Fibroblast of lung (primary cell): ENCODE measurements at regions not wholly inside any gene's neighbourhood (a gene's known extent, or its start where the extent isn't known, plus 50 kb on each side); places are given as distances from the start of the nearest gene placed in this dataset.

Source experiments
- CTCF ChIP-seq, 2 donors: IDR thresholded peaks in 1 of 2; conservative IDR thresholded peaks in 1 of 2; 1 replicate in 1 of 2; 2 replicates in 1 of 2; pipeline ENCODE4 v1.5.1; 2011 to 2012; ENCODE audit warnings: low read length in 2 of 2, control low read depth in 1 of 2, inconsistent platforms in 1 of 2, low read depth in 1 of 2, mild to moderate bottlenecking in 1 of 2
- EZH2 ChIP-seq: IDR thresholded peaks from 2 replicates; pipeline ENCODE4 v1.5.1; 2012; ENCODE audit warnings: low read length, control low read depth, mild to moderate bottlenecking; ENCODE audit errors: missing control alignments

GRCh38 chr2:34899079-34899478 lies 1300.0 kb upstream of the FAM98A start:
- no peak for TF ChIP-seq CTCF (conservative IDR thresholded peaks at IDR 0.05 in 1 of 2, IDR thresholded peaks at IDR 0.05 in 1 of 2; ENCODE audit: low read depth in 1 of 2, low read length in 2 of 2)
- no peak for TF ChIP-seq EZH2
